A549 (cell line): ENCODE measurements at regions not wholly inside any gene's neighbourhood (a gene's known extent, or its start where the extent isn't known, plus 50 kb on each side); places are given as distances from the start of the nearest gene placed in this dataset.
"Not testable (repeated sequence)": the region's sequence is repeated elsewhere in the genome, so short reads cannot be mapped to it uniquely, and the experiment has no call there.

Source experiments
- CHD4 ChIP-seq: fragments of 200-600 bp; sonication (generic); IDR thresholded peaks from 2 replicates; pipeline ENCODE4 v1.6.1; 2016; ENCODE audit warnings: antibody characterized with exemption, mild to moderate bottlenecking, borderline replicate concordance
- CTCF ChIP-seq: fragments of >200 bp; sonication (Bioruptor Twin); formaldehyde crosslinking; IDR thresholded peaks from 3 replicates; pipeline ENCODE4 v1.5.1; 2016
- HEYL ChIP-seq: fragments of 250-450 bp; sonication (Bioruptor Pico); IDR thresholded peaks from 2 replicates; pipeline ENCODE4 v1.8.0; 2021; ENCODE audit warnings: mild to moderate bottlenecking, moderate library complexity
- POLR2A ChIP-seq: IDR thresholded peaks from 2 replicates; pipeline ENCODE4 v1.6.1; 2012; ENCODE audit warnings: mild to moderate bottlenecking, low read length
- RAD21 ChIP-seq, 2 experiments: fragments of >200 bp in 1 of 2; sonication (Bioruptor Twin) in 1 of 2; formaldehyde crosslinking in 1 of 2; IDR thresholded peaks in 1 of 2; conservative IDR thresholded peaks in 1 of 2; 2 replicates in 1 of 2; 3 replicates in 1 of 2; pipeline ENCODE4 v1.6.1; 2012 to 2018; ENCODE audit warnings: inconsistent platforms in 1 of 2

GRCh38 chr17:64800361-64800895, 118.8 kb downstream of the LRRC37A3 start:
- not testable (repeated sequence) for TF ChIP-seq POLR2A; CTCF; CHD4; HEYL (CRISPR knock-in tag); RAD21 (conservative IDR thresholded peaks at IDR 0.05 in 1 of 2, IDR thresholded peaks at IDR 0.05 in 1 of 2)
